ENCODE measurements at regions not wholly inside any gene's neighbourhood (a gene's known extent, or its start where the extent isn't known, plus 50 kb on each side); places are given as distances from the start of the nearest gene placed in this dataset.

DNA sequence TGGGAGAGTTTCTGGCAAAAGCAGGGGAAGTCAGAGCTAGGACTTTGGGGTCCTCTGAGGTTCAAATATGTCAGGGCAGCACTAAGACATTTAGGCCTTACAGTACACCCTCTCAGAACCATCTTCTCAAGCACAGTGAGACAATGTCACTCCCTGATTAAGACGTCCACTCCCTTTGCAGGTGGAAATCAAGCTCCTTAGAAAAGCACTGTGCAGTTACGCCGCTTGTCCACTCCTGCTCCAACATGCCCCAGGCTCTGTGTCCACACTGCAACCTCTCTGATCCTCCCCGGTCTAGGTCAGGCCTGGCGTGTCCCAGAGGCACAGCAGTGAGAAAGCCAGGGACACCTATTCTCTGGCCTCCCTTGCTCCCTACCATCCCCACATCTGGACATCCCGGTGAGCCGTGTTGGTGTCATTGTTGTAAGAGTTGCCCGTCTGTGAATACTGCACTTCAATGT is 528.6 kb upstream of the ID2 start:
- TF ChIP-seq, protein P1, sequence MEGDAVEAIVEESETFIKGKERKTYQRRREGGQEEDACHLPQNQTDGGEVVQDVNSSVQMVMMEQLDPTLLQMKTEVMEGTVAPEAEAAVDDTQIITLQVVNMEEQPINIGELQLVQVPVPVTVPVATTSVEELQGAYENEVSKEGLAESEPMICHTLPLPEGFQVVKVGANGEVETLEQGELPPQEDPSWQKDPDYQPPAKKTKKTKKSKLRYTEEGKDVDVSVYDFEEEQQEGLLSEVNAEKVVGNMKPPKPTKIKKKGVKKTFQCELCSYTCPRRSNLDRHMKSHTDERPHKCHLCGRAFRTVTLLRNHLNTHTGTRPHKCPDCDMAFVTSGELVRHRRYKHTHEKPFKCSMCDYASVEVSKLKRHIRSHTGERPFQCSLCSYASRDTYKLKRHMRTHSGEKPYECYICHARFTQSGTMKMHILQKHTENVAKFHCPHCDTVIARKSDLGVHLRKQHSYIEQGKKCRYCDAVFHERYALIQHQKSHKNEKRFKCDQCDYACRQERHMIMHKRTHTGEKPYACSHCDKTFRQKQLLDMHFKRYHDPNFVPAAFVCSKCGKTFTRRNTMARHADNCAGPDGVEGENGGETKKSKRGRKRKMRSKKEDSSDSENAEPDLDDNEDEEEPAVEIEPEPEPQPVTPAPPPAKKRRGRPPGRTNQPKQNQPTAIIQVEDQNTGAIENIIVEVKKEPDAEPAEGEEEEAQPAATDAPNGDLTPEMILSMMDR (IDR thresholded peaks at IDR 0.05; ENCODE audit: insufficient read depth, low read length, missing control alignments) = no peak
- H3K4me3 ChIP-seq (ENCODE audit: low read depth, low read length) = no peak overlapping the region
- ChIA-PET CTCF (no interaction called here), POLR2A (no interaction called here)
- DNase-seq (ENCODE audit: low read depth, low spot score) = no peak

GRCh38 chr2:8154270-8154669 is 527.6 kb upstream of the ID2 start:
- ChIA-PET POLR2A (no interaction called here), CTCF (no interaction called here)

DNA sequence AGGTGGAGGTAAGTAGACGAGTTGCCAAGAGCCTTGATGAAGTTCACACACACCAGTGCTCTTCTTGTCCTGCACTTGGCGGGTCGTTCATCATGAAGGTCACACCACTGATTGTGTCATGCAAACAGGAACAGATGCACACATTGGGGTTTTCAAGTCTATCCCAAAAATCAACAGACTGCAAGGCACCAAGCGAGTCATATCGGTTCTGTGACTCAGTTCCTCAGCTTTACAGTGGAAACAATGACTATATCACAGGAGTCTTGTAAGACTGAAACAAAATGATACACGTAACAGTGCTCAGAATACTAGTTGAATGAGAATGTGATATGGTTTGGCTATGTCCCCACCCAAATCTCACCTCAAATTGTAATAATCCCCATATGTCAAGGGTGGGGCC is 526.9 kb upstream of the ID2 start:
- POLR2A ChIA-PET = interaction anchor here (1.0 kb wide), 1 partner anchor 527 kb away, joined by 3 read pairs; the partner anchor contains the start of gene ID2

More at GRCh38 chr2:8154270-8154669, 527.6 kb upstream of the ID2 start:
- TF ChIP-seq, protein P1 (IDR thresholded peaks at IDR 0.05; ENCODE audit: insufficient read depth, low read length, missing control alignments) = no peak
- no peak for DNase-seq (ENCODE audit: low read depth, low spot score)
- no peak overlapping the region for H3K4me3 ChIP-seq (ENCODE audit: low read depth, low read length)

DNA sequence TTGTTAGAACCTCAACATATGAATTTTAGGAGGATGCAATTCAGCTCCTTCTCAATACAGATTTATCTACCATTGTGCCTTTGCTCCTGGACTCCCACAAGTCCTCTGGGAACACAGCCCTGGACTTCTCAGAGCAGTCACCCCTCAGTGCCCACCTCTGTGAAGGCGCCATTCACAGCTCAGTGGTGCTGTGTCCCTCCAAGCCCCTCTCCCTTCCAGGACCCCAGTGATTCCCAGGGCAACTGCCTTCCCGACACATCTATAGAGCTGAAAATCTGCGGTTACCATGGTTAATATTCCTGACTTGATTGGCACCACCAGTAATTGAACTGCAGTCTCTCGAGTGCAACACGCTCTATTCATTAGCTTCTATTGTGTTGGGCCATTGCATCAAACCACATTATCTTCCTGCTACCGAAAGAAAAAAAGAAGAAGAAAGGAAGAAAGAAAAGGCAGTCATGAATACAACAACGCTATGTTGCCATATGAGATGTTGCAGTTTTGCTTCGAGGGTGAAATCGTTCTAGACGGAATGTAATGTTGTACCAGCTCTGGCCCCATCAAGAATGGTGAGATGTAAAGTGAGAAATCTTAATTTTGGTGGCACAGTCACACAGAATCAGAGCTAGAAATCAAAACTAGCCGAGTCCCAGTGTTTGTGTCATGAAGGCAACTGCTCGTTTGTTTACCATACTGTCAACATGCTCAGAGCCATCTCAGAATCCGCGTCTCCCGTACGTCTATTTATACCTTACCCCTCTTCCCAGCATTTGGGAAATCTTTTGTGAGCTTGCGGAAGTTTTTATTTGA is 524.0 kb upstream of the ID2 start:
- TF ChIP-seq, protein P1 (IDR thresholded peaks at IDR 0.05; ENCODE audit: insufficient read depth, low read length, missing control alignments) = no peak
- POLR2A ChIA-PET = no interaction called here
- CTCF ChIA-PET = no interaction called here
- no peak overlapping the region for H3K4me3 ChIP-seq (ENCODE audit: low read depth, low read length)
- no peak for DNase-seq (ENCODE audit: low read depth, low spot score)

More for the DNA sequence above, 526.9 kb upstream of the ID2 start:
- CTCF ChIA-PET = interaction anchor here (1.3 kb wide), 1 partner anchor 14 kb away, joined by 3 read pairs; no protein-coding TSS in a partner anchor
- no peak overlapping the region for H3K4me3 ChIP-seq (ENCODE audit: low read depth, low read length)
- no peak for DNase-seq (ENCODE audit: low read depth, low spot score)
- TF ChIP-seq, protein P1 (IDR thresholded peaks at IDR 0.05; ENCODE audit: insufficient read depth, low read length, missing control alignments) = no peak

DNA sequence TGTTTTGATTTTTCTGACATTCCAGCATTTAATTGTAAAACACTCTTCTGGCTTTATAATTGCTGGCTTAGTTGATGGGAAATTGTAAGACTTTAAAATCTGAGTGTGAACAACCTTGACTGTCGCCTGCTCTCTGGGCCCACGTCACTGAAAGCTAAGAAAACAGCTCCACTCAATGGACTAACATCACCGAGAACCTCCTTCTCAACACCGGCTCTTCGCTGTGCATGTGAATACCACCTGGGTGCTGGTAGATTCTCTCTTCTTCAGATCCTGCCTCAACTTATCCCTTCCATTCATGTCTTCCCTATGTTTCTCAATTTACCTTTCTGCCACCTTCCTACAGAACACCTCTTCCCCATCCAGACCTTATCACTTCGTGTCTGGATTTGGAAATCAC is 523.1 kb upstream of the ID2 start:
- no peak overlapping the region for H3K4me3 ChIP-seq (ENCODE audit: low read depth, low read length)
- POLR2A ChIA-PET = no interaction called here
- CTCF ChIA-PET = no interaction called here
- TF ChIP-seq, protein P1 (IDR thresholded peaks at IDR 0.05; ENCODE audit: insufficient read depth, low read length, missing control alignments) = no peak
- DNase-seq (ENCODE audit: low read depth, low spot score) = no peak

- ChIA-PET POLR2A (interaction anchor here (1.0 kb wide), 1 partner anchor 522 kb away, joined by 3 read pairs; the partner anchor contains the start of gene ID2), CTCF (no interaction called here)
- TF ChIP-seq, protein P1 (IDR thresholded peaks at IDR 0.05; ENCODE audit: insufficient read depth, low read length, missing control alignments) = no peak
- H3K4me3 ChIP-seq (ENCODE audit: low read depth, low read length) = no peak overlapping the region
- no peak for DNase-seq (ENCODE audit: low read depth, low spot score)
These were observed 522.5 kb upstream of the ID2 start for GRCh38 chr2:8159211-8159965.
